ENCODE measurements at regions not wholly inside any gene's neighbourhood (a gene's known extent, or its start where the extent isn't known, plus 50 kb on each side); places are given as distances from the start of the nearest gene placed in this dataset.

DNA sequence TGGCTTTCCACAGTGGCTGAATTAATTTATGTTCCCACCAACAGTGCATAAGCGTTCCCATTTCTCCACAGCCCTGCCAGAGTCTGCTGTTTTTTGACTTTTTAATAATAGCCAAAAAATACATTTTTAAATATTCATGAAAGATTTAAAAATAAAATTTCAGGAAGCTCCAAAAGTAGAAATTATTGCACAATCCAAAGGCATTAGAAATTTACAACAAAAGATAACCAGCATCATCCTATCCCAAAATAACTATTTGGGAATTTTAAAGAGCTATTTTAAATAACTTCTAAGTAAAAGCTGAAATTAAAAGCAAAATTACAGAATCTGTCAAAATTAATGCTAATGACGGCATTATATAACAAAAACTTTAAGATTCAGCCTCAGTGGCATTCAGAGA is 131.5 kb downstream of the QDPR start:
- H3K9me3 ChIP-seq (ENCODE audit: control insufficient read depth, low read length), result no peaks in the 10 kb centered on the region
- WGBS, 2 experiments (ENCODE audit: insufficient coverage in 2 of 2), result no CpG with 5 or more reads among the region's 2 CpGs
- H3K4me3 ChIP-seq (ENCODE audit: extremely low read depth, insufficient read depth, low read length, poor library complexity, severe bottlenecking), result no peak overlapping the region
- no peak overlapping the region for H3K27ac ChIP-seq (ENCODE audit: low read depth, low read length, severe bottlenecking)
- no peaks in the 10 kb centered on the region for H3K4me1 ChIP-seq (ENCODE audit: control insufficient read depth, insufficient read depth, low read length, poor library complexity, severe bottlenecking)
- no peaks in the 10 kb centered on the region for H3K36me3 ChIP-seq (ENCODE audit: control insufficient read depth, insufficient read depth, low read length)

DNA sequence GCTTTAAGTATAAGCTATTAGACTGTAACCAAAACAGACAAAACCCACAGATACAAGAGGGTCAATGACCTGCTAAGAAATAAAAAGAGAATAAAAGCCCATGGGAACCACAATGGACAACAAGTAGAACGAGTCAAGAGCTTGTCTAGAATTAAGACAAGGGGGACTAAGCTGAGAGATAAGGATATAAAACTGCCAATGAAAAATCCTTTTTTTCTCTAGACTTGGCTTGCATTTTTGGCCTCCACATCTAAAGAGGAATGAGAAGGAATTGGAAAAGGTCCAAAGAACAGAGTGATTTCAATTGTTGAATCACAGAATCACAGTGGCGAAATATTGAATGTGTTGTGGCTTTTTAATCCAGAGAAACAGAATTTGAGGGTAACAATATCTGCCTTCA is 135.7 kb downstream of the QDPR start:
- no peak overlapping the region for H3K27ac ChIP-seq (ENCODE audit: low read depth, low read length, severe bottlenecking)
- H3K36me3 ChIP-seq (ENCODE audit: control insufficient read depth, insufficient read depth, low read length), result no peaks in the 10 kb centered on the region
- H3K4me3 ChIP-seq (ENCODE audit: extremely low read depth, insufficient read depth, low read length, poor library complexity, severe bottlenecking), result no peak overlapping the region
- H3K4me1 ChIP-seq (ENCODE audit: control insufficient read depth, insufficient read depth, low read length, poor library complexity, severe bottlenecking), result no peaks in the 10 kb centered on the region
- 77 to 100% methylated on average over 1 to 2 of the region's 2 CpGs for WGBS, 2 experiments (ENCODE audit: insufficient coverage in 2 of 2)
- no peaks in the 10 kb centered on the region for H3K9me3 ChIP-seq (ENCODE audit: control insufficient read depth, low read length)

DNA sequence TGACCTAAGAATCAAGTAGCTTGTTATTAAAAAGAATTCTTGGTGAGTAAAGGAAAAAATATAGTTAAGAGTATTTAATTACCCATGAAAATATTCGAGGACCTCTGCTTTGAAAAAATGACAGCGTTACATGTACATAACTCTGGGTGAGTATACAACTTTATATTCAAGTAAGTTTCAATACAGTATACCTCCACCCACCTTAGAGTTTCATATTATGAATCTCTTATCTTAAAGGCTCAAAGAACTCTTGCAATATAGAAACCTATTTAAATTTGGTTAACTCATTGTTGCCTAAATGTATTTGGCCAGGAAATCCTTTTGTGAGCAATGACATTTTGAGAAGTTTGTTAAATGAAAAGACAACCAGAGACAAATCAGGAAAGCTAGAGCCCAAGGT is 138.2 kb downstream of the QDPR start:
- H3K27ac ChIP-seq (ENCODE audit: low read depth, low read length, severe bottlenecking), result no peak overlapping the region
- whole genome bisulfite sequencing, 2 experiments (ENCODE audit: insufficient coverage in 2 of 2), result 100% methylated on average over 1 of the region's 2 CpGs; no CpG with 5 or more reads in 1 of the 2 experiments
- no peaks in the 10 kb centered on the region for H3K36me3 ChIP-seq (ENCODE audit: control insufficient read depth, insufficient read depth, low read length)
- H3K9me3 ChIP-seq (ENCODE audit: control insufficient read depth, low read length), result no peaks in the 10 kb centered on the region
- H3K4me3 ChIP-seq (ENCODE audit: extremely low read depth, insufficient read depth, low read length, poor library complexity, severe bottlenecking), result no peak overlapping the region
- no peaks in the 10 kb centered on the region for H3K4me1 ChIP-seq (ENCODE audit: control insufficient read depth, insufficient read depth, low read length, poor library complexity, severe bottlenecking)

DNA sequence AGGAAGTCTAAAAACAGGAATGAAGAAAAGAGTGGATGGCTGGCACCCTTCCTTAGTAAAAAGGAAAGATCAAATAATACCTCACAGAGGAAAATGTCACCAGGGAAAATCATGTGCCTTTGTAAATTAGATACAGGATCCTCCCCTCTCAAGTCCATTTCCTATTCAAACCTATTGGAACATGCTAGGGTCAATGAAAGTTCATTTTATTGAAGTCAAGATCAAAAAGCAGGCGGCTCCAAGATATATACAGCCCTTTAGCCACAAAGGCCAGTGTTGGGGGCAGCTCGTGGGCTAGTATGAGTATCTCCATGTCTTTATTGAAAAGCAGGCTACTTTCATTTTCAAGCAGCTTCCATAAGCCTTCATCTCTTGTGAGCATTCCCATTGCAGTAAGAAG is 141.1 kb downstream of the QDPR start:
- H3K27ac ChIP-seq (ENCODE audit: low read depth, low read length, severe bottlenecking), result no peak overlapping the region
- WGBS, 2 experiments (ENCODE audit: insufficient coverage in 2 of 2), result 83 to 90% methylated on average over 1 to 2 of the region's 2 CpGs
- no peaks in the 10 kb centered on the region for H3K4me1 ChIP-seq (ENCODE audit: control insufficient read depth, insufficient read depth, low read length, poor library complexity, severe bottlenecking)
- H3K4me3 ChIP-seq (ENCODE audit: extremely low read depth, insufficient read depth, low read length, poor library complexity, severe bottlenecking), result no peak overlapping the region
- no peaks in the 10 kb centered on the region for H3K9me3 ChIP-seq (ENCODE audit: control insufficient read depth, low read length)
- no peaks in the 10 kb centered on the region for H3K36me3 ChIP-seq (ENCODE audit: control insufficient read depth, insufficient read depth, low read length)

DNA sequence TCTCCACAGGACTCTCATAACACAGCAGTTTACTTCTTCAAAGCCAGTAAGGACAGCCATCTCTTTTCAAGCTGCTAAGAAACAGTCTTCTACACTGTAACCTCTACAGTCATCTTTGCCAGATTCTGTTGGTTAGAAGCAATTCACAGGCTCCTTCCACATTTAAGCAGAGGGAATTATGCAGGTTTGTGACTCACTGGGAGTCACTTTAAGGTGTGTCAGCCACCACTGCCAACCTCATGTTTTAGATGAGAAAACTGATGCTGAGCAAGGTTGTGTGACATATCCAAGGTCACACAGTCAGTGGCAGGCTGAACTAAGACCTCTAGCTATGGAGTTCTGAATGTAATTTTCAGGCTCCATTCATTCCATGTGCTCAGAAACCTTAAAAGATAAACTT is 143.5 kb downstream of the QDPR start:
- Histone ChIP-seq H3K36me3 (ENCODE audit: control insufficient read depth, insufficient read depth, low read length) (no peaks in the 10 kb centered on the region), H3K4me1 (ENCODE audit: control insufficient read depth, insufficient read depth, low read length, poor library complexity, severe bottlenecking) (no peaks in the 10 kb centered on the region), H3K4me3 (ENCODE audit: extremely low read depth, insufficient read depth, low read length, poor library complexity, severe bottlenecking) (no peak overlapping the region), H3K27ac (ENCODE audit: low read depth, low read length, severe bottlenecking) (no peak overlapping the region), H3K9me3 (ENCODE audit: control insufficient read depth, low read length) (no peaks in the 10 kb centered on the region)

DNA sequence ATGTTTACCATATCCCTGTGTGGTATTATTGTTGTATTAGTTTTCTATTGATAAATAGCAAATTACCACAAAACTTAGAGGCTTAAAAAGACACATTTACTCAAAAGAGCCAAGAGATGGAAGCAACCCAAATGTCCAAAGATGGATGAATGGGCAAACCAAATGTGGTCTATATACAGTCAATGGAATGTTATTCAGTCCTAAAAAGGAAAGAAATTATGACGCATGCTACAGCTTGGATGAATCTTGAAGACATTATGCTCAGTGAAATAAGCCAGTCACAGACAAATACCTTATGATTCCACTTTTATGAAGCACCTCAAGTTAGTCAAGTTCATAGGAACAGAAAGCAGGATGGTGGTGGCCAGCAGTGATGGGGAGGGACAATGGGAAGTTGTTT is 144.7 kb downstream of the QDPR start:
- no peak overlapping the region for H3K4me3 ChIP-seq (ENCODE audit: extremely low read depth, insufficient read depth, low read length, poor library complexity, severe bottlenecking)
- H3K9me3 ChIP-seq (ENCODE audit: control insufficient read depth, low read length), result no peaks in the 10 kb centered on the region
- H3K36me3 ChIP-seq (ENCODE audit: control insufficient read depth, insufficient read depth, low read length), result no peaks in the 10 kb centered on the region
- H3K4me1 ChIP-seq (ENCODE audit: control insufficient read depth, insufficient read depth, low read length, poor library complexity, severe bottlenecking), result no peaks in the 10 kb centered on the region
- no peak overlapping the region for H3K27ac ChIP-seq (ENCODE audit: low read depth, low read length, severe bottlenecking)
- WGBS, 2 experiments (ENCODE audit: insufficient coverage in 2 of 2), result 60% methylated on average over 1 of the region's 1 CpG; no CpG with 5 or more reads in 1 of the 2 experiments

DNA sequence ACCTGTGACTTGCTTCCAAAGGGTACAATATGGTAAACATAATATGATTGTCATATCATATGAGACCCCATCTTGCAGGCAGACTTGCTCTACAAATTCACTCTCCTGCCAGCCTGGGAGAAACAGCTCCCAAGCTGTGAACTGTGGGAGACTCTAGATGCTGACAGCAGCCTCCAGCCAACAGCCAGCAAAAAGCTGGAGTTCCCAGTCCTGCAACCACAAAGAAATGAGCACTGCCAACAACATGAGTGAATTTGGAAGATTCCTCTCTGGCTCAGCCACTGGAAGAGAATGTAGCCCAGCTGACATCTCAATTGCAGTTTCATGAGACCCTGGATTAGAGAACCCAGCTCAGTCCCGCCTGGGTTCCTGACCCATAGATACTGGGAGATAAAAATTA is 145.4 kb downstream of the QDPR start:
- WGBS, 2 experiments (ENCODE audit: insufficient coverage in 2 of 2), result 86% methylated on average over 1 of the region's 1 CpG; no CpG with 5 or more reads in 1 of the 2 experiments
- no peaks in the 10 kb centered on the region for H3K9me3 ChIP-seq (ENCODE audit: control insufficient read depth, low read length)
- H3K4me3 ChIP-seq (ENCODE audit: extremely low read depth, insufficient read depth, low read length, poor library complexity, severe bottlenecking), result no peak overlapping the region
- H3K4me1 ChIP-seq (ENCODE audit: control insufficient read depth, insufficient read depth, low read length, poor library complexity, severe bottlenecking), result no peaks in the 10 kb centered on the region
- no peaks in the 10 kb centered on the region for H3K36me3 ChIP-seq (ENCODE audit: control insufficient read depth, insufficient read depth, low read length)
- no peak overlapping the region for H3K27ac ChIP-seq (ENCODE audit: low read depth, low read length, severe bottlenecking)

DNA sequence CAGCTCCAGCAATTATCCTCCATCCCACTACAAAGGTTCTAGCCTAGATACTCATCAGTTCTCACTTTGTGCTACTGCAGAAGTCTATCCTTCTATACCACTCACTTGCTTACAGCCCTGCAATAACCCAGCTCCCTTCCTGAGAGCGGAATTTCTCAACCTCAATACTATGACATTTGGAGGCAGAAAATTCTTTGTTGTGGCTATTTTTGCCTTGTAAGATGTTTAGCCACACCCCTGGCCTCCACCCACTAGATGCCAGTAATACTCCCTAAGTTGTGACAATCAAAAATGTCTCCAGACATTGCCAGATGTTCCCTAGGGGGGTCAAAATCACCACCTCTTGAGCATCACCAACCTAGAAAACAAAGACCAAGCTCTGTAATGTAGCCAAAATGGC is 149.5 kb downstream of the QDPR start:
- H3K4me1 ChIP-seq (ENCODE audit: control insufficient read depth, insufficient read depth, low read length, poor library complexity, severe bottlenecking), result no peaks in the 10 kb centered on the region
- no peaks in the 10 kb centered on the region for H3K9me3 ChIP-seq (ENCODE audit: control insufficient read depth, low read length)
- H3K4me3 ChIP-seq (ENCODE audit: extremely low read depth, insufficient read depth, low read length, poor library complexity, severe bottlenecking), result no peak overlapping the region
- no CpG with 5 or more reads among the region's 1 CpG for WGBS, 2 experiments (ENCODE audit: insufficient coverage in 2 of 2)
- H3K27ac ChIP-seq (ENCODE audit: low read depth, low read length, severe bottlenecking), result no peak overlapping the region
- no peaks in the 10 kb centered on the region for H3K36me3 ChIP-seq (ENCODE audit: control insufficient read depth, insufficient read depth, low read length)

DNA sequence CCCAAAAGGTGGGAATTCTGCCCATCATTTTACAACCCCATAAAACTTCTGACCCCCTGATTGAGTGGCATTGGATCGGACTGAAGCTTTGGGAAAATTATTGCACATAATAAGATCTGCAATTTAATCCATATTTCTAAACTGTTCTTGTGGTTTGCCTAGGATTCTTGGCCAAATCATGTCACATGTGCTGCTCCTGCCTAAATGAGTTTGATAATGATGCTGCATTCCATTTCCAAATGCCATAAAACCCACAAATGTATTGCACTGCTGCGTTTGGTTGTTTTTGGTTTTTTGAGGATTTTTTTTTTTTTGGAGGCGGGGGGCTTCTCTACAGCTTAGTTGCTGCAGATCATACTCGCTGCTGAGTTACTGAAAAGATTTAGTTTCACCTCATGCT is 153.6 kb downstream of the QDPR start:
- 80% methylated on average over 1 of the region's 4 CpGs; no CpG with 5 or more reads in 1 of the 2 experiments for WGBS, 2 experiments (ENCODE audit: insufficient coverage in 2 of 2)
- H3K9me3 ChIP-seq (ENCODE audit: control insufficient read depth, low read length), result no peaks in the 10 kb centered on the region
- H3K4me1 ChIP-seq (ENCODE audit: control insufficient read depth, insufficient read depth, low read length, poor library complexity, severe bottlenecking), result no peaks in the 10 kb centered on the region

DNA sequence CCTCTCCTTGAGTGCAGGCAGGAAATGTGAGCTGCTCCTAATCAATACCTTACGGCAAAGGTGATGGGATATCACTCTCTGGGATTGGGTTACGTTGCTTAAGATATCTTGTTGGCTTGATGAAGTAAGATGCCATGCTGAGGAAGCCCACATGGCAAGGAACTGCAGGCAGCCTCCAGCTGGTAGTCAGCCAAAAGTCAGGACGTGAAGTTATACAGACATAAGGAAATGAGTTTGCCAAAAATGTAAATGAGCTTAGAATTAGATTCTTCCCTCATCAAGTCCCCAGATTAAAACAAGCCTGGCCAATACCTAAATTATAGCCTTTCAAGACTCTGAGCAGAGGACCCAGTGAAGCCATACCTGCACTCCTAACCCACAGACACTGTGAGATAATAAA is 155.0 kb downstream of the QDPR start:
- H3K4me1 ChIP-seq (ENCODE audit: control insufficient read depth, insufficient read depth, low read length, poor library complexity, severe bottlenecking), result no peaks in the 10 kb centered on the region
- H3K9me3 ChIP-seq (ENCODE audit: control insufficient read depth, low read length), result no peaks in the 10 kb centered on the region
- WGBS, 2 experiments (ENCODE audit: insufficient coverage in 2 of 2), result 81% methylated on average over 2 of the region's 3 CpGs; no CpG with 5 or more reads in 1 of the 2 experiments
- H3K27ac ChIP-seq (ENCODE audit: low read depth, low read length, severe bottlenecking), result no peak overlapping the region
- no peak overlapping the region for H3K4me3 ChIP-seq (ENCODE audit: extremely low read depth, insufficient read depth, low read length, poor library complexity, severe bottlenecking)
- no peaks in the 10 kb centered on the region for H3K36me3 ChIP-seq (ENCODE audit: control insufficient read depth, insufficient read depth, low read length)

More for the DNA sequence above, 153.6 kb downstream of the QDPR start:
- no peaks in the 10 kb centered on the region for H3K36me3 ChIP-seq (ENCODE audit: control insufficient read depth, insufficient read depth, low read length)
- no peak overlapping the region for H3K27ac ChIP-seq (ENCODE audit: low read depth, low read length, severe bottlenecking)
- H3K4me3 ChIP-seq (ENCODE audit: extremely low read depth, insufficient read depth, low read length, poor library complexity, severe bottlenecking), result no peak overlapping the region

DNA sequence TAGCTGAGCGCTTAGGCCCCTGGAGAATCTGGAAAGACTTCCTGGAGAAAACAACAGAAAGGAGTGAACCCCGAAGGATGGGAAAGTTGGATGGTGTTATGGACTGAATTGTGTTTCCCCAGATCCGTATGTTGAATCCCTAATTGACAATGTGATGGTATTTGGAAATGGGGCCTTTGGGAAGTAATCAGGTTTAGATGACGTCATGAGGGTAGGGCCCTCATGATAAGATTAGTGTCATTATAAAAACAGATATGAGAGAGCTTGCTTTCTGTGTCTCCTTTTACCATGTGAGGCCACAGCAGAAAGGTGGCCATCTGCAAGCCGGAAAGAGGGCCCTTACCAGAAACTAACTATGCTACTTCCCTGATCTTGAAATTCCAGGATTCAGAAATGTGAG is 159.5 kb downstream of the QDPR start:
- 92 to 95% methylated on average over 4 to 5 of the region's 5 CpGs for WGBS, 2 experiments (ENCODE audit: insufficient coverage in 2 of 2)

More for the DNA sequence above, 159.5 kb downstream of the QDPR start:
- Histone ChIP-seq H3K9me3 (ENCODE audit: control insufficient read depth, low read length) (no peaks in the 10 kb centered on the region), H3K27ac (ENCODE audit: low read depth, low read length, severe bottlenecking) (no peak overlapping the region), H3K4me3 (ENCODE audit: extremely low read depth, insufficient read depth, low read length, poor library complexity, severe bottlenecking) (no peak overlapping the region), H3K36me3 (ENCODE audit: control insufficient read depth, insufficient read depth, low read length) (no peaks in the 10 kb centered on the region), H3K4me1 (ENCODE audit: control insufficient read depth, insufficient read depth, low read length, poor library complexity, severe bottlenecking) (no peaks in the 10 kb centered on the region)

Data from mesodermal cell (in vitro differentiated cells).